Stimulated activated CD4-positive, alpha-beta T cell treated with anti-CD3 and anti-CD28 coated beads, Interleukin-1b, Interleukin-23, amount 100 ng/mL, for 48 hours (primary cell): ENCODE measurements at regions not wholly inside any gene's neighbourhood (a gene's known extent, or its start where the extent isn't known, plus 50 kb on each side); places are given as distances from the start of the nearest gene placed in this dataset.

Experiments used
- DNase-seq: peaks from one replicate; pipeline ENCODE4 v3.0.0-alpha.2; 2020

- no peak for DNase-seq
Observed at GRCh38 chr10:52865213-52865612, 92.6 kb upstream of the MBL2 start.

GRCh38 chr10:52864201-52865106 is 91.9 kb upstream of the MBL2 start:
- DNase-seq, result no peak

GRCh38 chr10:52858722-52859121 is 86.1 kb upstream of the MBL2 start:
- no peak for DNase-seq

- no peak for DNase-seq
Observed at GRCh38 chr10:52855546-52856325, 83.2 kb upstream of the MBL2 start.

GRCh38 chr10:52853704-52854103 is 81.1 kb upstream of the MBL2 start:
- no peak for DNase-seq

- no peak for DNase-seq
Observed at GRCh38 chr10:52836816-52837215, 64.2 kb upstream of the MBL2 start.
